Smooth muscle cell (in vitro differentiated cells): ENCODE measurements at regions not wholly inside any gene's neighbourhood (a gene's known extent, or its start where the extent isn't known, plus 50 kb on each side); places are given as distances from the start of the nearest gene placed in this dataset.
A peak's percentile ranks its signal among the peaks of the same experiment; 100 is the strongest.

Source experiments
- DNase-seq: peaks from one replicate; lab custom pipeline; 2025; ENCODE audit not compliant: unreplicated experiment; lab: John Stamatoyannopoulos, UW
- H2AFZ ChIP-seq: fragments of 200-600 bp; sonication (generic); 2 replicates; pipeline ENCODE4 v1.6.0; 2016; ENCODE audit warnings: antibody characterized with exemption, low read depth, mild to moderate bottlenecking
- H3F3A ChIP-seq: fragments of 200-600 bp; sonication (generic); 2 replicates; pipeline ENCODE4 v1.6.0; 2017; ENCODE audit warnings: antibody characterized with exemption, low read depth
- H3K27ac ChIP-seq: fragments of 200-600 bp; sonication (generic); 2 replicates; pipeline ENCODE4 v1.5.1; 2016; ENCODE audit warnings: low read depth, mild to moderate bottlenecking
- H3K27me3 ChIP-seq: fragments of 200-600 bp; sonication (generic); 2 replicates; pipeline ENCODE4 v1.6.1; 2016; ENCODE audit warnings: low read depth, mild to moderate bottlenecking
- H3K36me3 ChIP-seq: fragments of 200-600 bp; sonication (generic); 2 replicates; pipeline ENCODE4 v1.5.1; 2016; ENCODE audit warnings: low read depth
- H3K4me1 ChIP-seq: fragments of 200-600 bp; sonication (generic); 2 replicates; pipeline ENCODE4 v1.5.1; 2016; ENCODE audit warnings: low read depth
- H3K4me2 ChIP-seq: fragments of 200-600 bp; sonication (generic); 2 replicates; pipeline ENCODE4 v1.6.0; 2016; ENCODE audit warnings: mild to moderate bottlenecking
- H3K4me3 ChIP-seq: fragments of 200-600 bp; sonication (generic); 2 replicates; pipeline ENCODE4 v1.5.1; 2016; ENCODE audit warnings: mild to moderate bottlenecking
- H3K79me2 ChIP-seq: fragments of 200-600 bp; sonication (generic); 2 replicates; pipeline ENCODE4 v1.6.0; 2016; ENCODE audit warnings: low read depth, mild to moderate bottlenecking
- H3K9ac ChIP-seq: fragments of 200-600 bp; sonication (generic); 2 replicates; pipeline ENCODE4 v1.6.0; 2016; ENCODE audit warnings: low read depth
- H3K9me3 ChIP-seq: fragments of 200-600 bp; sonication (generic); replicated peaks from 2 replicates; pipeline ENCODE4 v1.5.1; 2016; ENCODE audit warnings: low read depth
- H4K20me1 ChIP-seq: fragments of 200-600 bp; sonication (generic); 2 replicates; pipeline ENCODE4 v1.6.0; 2016; ENCODE audit warnings: low read depth
- CTCF ChIP-seq: fragments of 200-600 bp; sonication (generic); IDR thresholded peaks from 2 replicates; pipeline ENCODE4 v1.5.1; 2017; ENCODE audit warnings: borderline replicate concordance, mild to moderate bottlenecking, antibody characterized with exemption; ENCODE audit not compliant: insufficient read depth, poor library complexity, severe bottlenecking
- WGBS: methylation state at CpG from one replicate; pipeline ENCODE4 v1.1.7; 2016; ENCODE audit warnings: low lambda C conversion rate; 5-methylcytosine and 5-hydroxymethylcytosine counted together

GRCh38 chr1:195717651-195718050 is 890.6 kb downstream of the KCNT2 start:
- no peak overlapping the region for H3K4me3 ChIP-seq
- no peak for DNase-seq
- H3F3A ChIP-seq = no peaks in the 10 kb centered on the region
- peak; percentile 21 for TF ChIP-seq CTCF
- H3K9me3 ChIP-seq = no peaks in the 10 kb centered on the region
- H3K79me2 ChIP-seq = no peaks in the 10 kb centered on the region
- H3K27me3 ChIP-seq = no peaks in the 10 kb centered on the region
- H3K9ac ChIP-seq = no peak overlapping the region
- no peaks in the 10 kb centered on the region for H3K4me1 ChIP-seq
- no peaks in the 10 kb centered on the region for H3K36me3 ChIP-seq
- H3K27ac ChIP-seq = no peak overlapping the region
- H2AFZ ChIP-seq = peak overlapping the region; percentile 20
- WGBS = 65% methylated on average over 3 of the region's 3 CpGs
- no peak overlapping the region for H3K4me2 ChIP-seq
- H4K20me1 ChIP-seq = no peaks in the 10 kb centered on the region

DNA sequence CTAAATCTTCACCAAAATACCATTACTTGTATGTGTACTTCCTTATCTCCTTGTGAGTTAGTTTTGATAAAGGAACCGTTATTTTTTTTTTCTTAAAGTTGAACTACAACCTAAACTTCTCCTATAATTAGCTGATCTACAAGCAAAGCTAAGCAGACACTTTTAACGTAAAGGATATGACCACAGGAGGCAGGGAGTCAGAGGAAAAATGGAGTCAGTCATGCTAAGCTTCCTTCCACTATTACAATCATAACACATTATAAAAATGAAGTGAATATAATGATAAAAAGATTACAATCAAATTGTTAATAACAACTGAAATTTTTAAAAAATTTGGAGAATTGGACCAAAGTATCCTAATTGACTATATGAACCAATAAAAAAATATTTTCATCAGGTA is 892.6 kb downstream of the KCNT2 start:
- Histone ChIP-seq H3K27ac (no peak overlapping the region), H3F3A (no peaks in the 10 kb centered on the region), H2AFZ (no peak overlapping the region), H3K4me2 (no peak overlapping the region), H3K79me2 (no peaks in the 10 kb centered on the region), H4K20me1 (no peaks in the 10 kb centered on the region), H3K36me3 (no peaks in the 10 kb centered on the region), H3K9me3 (no peaks in the 10 kb centered on the region), H3K4me3 (no peak overlapping the region), H3K9ac (no peak overlapping the region), H3K4me1 (no peaks in the 10 kb centered on the region), H3K27me3 (no peaks in the 10 kb centered on the region)
- WGBS = 71% methylated on average over 2 of the region's 2 CpGs
- no peak for DNase-seq
- TF ChIP-seq CTCF = no peak

GRCh38 chr1:195714248-195714647 is 894.0 kb downstream of the KCNT2 start:
- Histone ChIP-seq H3K79me2 (no peaks in the 10 kb centered on the region), H3K36me3 (no peaks in the 10 kb centered on the region), H3F3A (no peaks in the 10 kb centered on the region), H3K27ac (no peak overlapping the region), H3K9ac (no peak overlapping the region), H3K4me1 (no peaks in the 10 kb centered on the region), H3K9me3 (no peaks in the 10 kb centered on the region), H3K4me3 (no peak overlapping the region), H3K27me3 (no peaks in the 10 kb centered on the region), H3K4me2 (no peak overlapping the region), H2AFZ (no peak overlapping the region), H4K20me1 (no peaks in the 10 kb centered on the region)
- 36% methylated on average over 1 of the region's 1 CpG for WGBS
- DNase-seq = no peak
- TF ChIP-seq CTCF = no peak

DNA sequence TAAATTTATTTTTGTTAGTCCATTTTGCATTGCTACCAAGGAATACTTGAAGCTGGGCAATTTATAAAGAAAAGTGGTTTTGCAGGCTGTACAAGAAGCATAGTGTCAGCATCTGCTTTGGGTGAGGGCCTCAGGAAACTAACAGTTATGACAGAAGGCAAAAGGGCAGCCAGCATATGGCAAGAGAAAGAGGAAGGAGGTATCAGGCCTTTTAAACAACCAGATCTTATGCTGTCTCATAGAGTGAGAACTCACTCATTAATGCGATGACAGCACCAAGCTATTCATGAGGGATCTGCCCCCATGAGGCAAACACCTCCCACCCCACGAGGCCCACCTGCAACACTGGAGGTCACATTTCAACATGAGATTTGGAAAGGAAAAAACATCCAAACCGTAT is 898.4 kb downstream of the KCNT2 start:
- no peak overlapping the region for H3K4me3 ChIP-seq
- H3K4me1 ChIP-seq = no peaks in the 10 kb centered on the region
- no peaks in the 10 kb centered on the region for H3K27me3 ChIP-seq
- no peak overlapping the region for H3K27ac ChIP-seq
- H3F3A ChIP-seq = no peaks in the 10 kb centered on the region
- no peak overlapping the region for H3K4me2 ChIP-seq
- no peak overlapping the region for H3K9ac ChIP-seq
- DNase-seq = no peak
- H2AFZ ChIP-seq = no peak overlapping the region
- no peaks in the 10 kb centered on the region for H4K20me1 ChIP-seq
- no peaks in the 10 kb centered on the region for H3K36me3 ChIP-seq
- no peak for TF ChIP-seq CTCF
- H3K9me3 ChIP-seq = no peaks in the 10 kb centered on the region
- 64% methylated on average over 3 of the region's 3 CpGs for WGBS
- H3K79me2 ChIP-seq = no peaks in the 10 kb centered on the region
